Upper lobe of right lung (tissue), 1 donor: ENCODE measurements at regions not wholly inside any gene's neighbourhood (a gene's known extent, or its start where the extent isn't known, plus 50 kb on each side); places are given as distances from the start of the nearest gene placed in this dataset.

Source experiments
- ATAC-seq: fragments of 200-7000 bp; cut with Tn5 transposase; one replicate; pipeline ENCODE4 v1.9.1; 2020; ENCODE audit warnings: mild to moderate bottlenecking, moderate library complexity
- DNase-seq: peaks from one replicate; pipeline ENCODE4 v3.0.0-alpha.2; 2020
- H3K27ac ChIP-seq: fragments of 200-600 bp; one replicate; pipeline ENCODE4 v1.8.0; 2022
- H3K27me3 ChIP-seq: fragments of 200-600 bp; one replicate; pipeline ENCODE4 v1.8.0; 2022; ENCODE audit warnings: mild to moderate bottlenecking
- H3K36me3 ChIP-seq: fragments of 200-600 bp; one replicate; pipeline ENCODE4 v1.8.0; 2022
- H3K4me1 ChIP-seq: fragments of 200-600 bp; one replicate; pipeline ENCODE4 v1.8.0; 2022
- H3K4me3 ChIP-seq: fragments of 200-600 bp; one replicate; pipeline ENCODE4 v1.8.0; 2022; ENCODE audit warnings: mild to moderate bottlenecking
- H3K9me3 ChIP-seq: fragments of 200-600 bp; one replicate; pipeline ENCODE4 v1.8.0; 2022
- CTCF ChIP-seq: fragments of 200-600 bp; IDR thresholded peaks from one replicate; pipeline ENCODE4 v1.8.0; 2022; ENCODE audit warnings: antibody characterized with exemption
- intact Hi-C: fragments of 100-400 bp; cut with DNase I; formaldehyde crosslinking; loops from one replicate; pipeline ENCODE4 v1.11.0; 2022
- donor health status: DM: no; HTN: yes; CAD: no; lungs with severe emphysema.

- no peak for DNase-seq
- H3K27me3 ChIP-seq, result no peaks in the 10 kb centered on the region
- H3K9me3 ChIP-seq, result no peaks in the 10 kb centered on the region
- H3K27ac ChIP-seq, result no peak overlapping the region
- H3K4me1 ChIP-seq, result no peaks in the 10 kb centered on the region
- ATAC-seq, result peak; percentile 33
- intact Hi-C loops, result no loop called here
- no peak for TF ChIP-seq CTCF
- H3K36me3 ChIP-seq, result no peaks in the 10 kb centered on the region
- no peak overlapping the region for H3K4me3 ChIP-seq
Measured at GRCh38 chr9:75414371-75415160, 326.3 kb downstream of the OSTF1 start.

GRCh38 chr9:75417471-75417870, 329.2 kb downstream of the OSTF1 start:
- Histone ChIP-seq H3K4me3 (no peak overlapping the region), H3K36me3 (no peaks in the 10 kb centered on the region), H3K4me1 (no peaks in the 10 kb centered on the region), H3K27ac (no peak overlapping the region), H3K9me3 (no peaks in the 10 kb centered on the region), H3K27me3 (no peaks in the 10 kb centered on the region)
- TF ChIP-seq CTCF, result no peak
- DNase-seq, result no peak
- intact Hi-C loops, result no loop called here
- no peak for ATAC-seq

GRCh38 chr9:75418518-75418917, 330.2 kb downstream of the OSTF1 start:
- Histone ChIP-seq H3K27me3 (no peaks in the 10 kb centered on the region), H3K9me3 (no peaks in the 10 kb centered on the region), H3K4me1 (no peaks in the 10 kb centered on the region), H3K27ac (no peak overlapping the region), H3K4me3 (no peak overlapping the region), H3K36me3 (no peaks in the 10 kb centered on the region)
- DNase-seq (no peak), ATAC-seq (no peak)
- intact Hi-C loops, result no loop called here
- no peak for TF ChIP-seq CTCF

- Histone ChIP-seq H3K36me3 (no peaks in the 10 kb centered on the region), H3K4me1 (no peaks in the 10 kb centered on the region), H3K9me3 (no peaks in the 10 kb centered on the region), H3K27ac (no peak overlapping the region), H3K4me3 (no peak overlapping the region), H3K27me3 (no peaks in the 10 kb centered on the region)
- ATAC-seq, result no peak
- intact Hi-C loops, result no loop called here
- DNase-seq, result no peak
- no peak for TF ChIP-seq CTCF
Measured at GRCh38 chr9:75422944-75423522, 334.7 kb downstream of the OSTF1 start.

- no peak for TF ChIP-seq CTCF
- Histone ChIP-seq H3K4me1 (peaks cover 13% of the 10 kb centered on the region), H3K9me3 (no peaks in the 10 kb centered on the region), H3K27me3 (no peaks in the 10 kb centered on the region), H3K27ac (peak overlapping the region; percentile 3), H3K36me3 (no peaks in the 10 kb centered on the region), H3K4me3 (no peak overlapping the region)
- intact Hi-C loops, result no loop called here
- no peak for ATAC-seq
- DNase-seq, result no peak
Measured at GRCh38 chr9:75429531-75430475, 341.5 kb downstream of the OSTF1 start.
